GM18502 (cell line): ENCODE measurements at regions not wholly inside any gene's neighbourhood (a gene's known extent, or its start where the extent isn't known, plus 50 kb on each side); places are given as distances from the start of the nearest gene placed in this dataset.
A peak's percentile ranks its signal among the peaks of the same experiment; 100 is the strongest.

ENCODE experiments used
- ATAC-seq: cut with Tn5 transposase; IDR thresholded peaks from one replicate; pipeline ENCODE4 v1.9.1; 2021; ENCODE audit warnings: mild to moderate bottlenecking; ENCODE audit not compliant: unreplicated experiment, poor library complexity

DNA sequence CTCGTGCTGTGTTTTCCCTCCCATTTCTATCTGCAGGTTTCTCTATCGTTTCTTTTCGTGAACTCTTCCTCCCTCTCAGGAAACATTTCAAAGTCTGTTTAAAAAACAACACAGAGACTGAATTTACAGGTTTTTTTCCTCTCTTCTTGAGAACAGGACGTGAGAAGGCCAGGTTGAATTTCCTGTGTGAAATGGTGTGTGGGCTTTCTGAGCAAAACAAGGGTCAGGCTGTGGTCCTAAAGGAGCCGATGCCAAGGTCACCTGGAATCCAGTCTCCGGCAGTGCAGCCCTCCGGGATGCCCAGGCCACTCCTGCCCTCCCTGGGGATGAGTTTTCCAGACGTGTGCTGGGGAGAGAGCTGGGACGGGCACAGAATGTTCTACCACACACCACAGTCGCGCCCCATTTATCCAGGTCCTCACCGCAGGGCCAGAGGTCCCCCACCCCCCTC, 62.7 kb upstream of the RUNX3 start:
- ATAC-seq: no peak

DNA sequence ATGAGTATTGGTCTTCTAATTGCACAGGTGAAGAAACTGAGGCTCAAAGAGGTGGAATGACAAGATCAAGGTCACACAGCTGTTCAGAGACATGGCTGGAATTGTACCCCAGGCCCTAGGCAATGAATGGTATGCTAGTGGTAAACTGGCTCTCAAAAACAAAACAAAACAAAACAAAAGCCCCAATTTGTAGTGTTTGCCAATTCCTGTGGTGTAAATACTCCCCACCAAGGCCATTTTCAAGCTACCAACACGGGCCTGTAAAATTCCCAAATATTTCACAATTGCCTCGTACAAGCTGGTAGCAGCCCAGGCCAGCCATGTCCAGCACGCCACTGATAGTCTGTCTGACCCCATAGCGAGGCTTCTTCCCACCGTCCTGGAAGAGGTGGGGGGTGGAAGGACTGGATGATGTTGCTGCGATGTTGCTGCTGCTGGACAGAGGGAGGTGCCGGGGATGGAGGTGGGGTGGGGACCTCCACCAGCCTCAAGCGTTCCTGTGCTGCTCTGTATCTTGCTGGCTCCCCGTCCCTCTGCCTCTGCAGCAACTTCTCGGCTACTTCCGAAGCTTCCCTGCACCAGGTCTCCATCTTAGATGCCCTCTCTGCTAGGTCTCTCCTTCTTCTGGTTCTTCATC, 62.2 kb upstream of the RUNX3 start:
- no peak for ATAC-seq

DNA sequence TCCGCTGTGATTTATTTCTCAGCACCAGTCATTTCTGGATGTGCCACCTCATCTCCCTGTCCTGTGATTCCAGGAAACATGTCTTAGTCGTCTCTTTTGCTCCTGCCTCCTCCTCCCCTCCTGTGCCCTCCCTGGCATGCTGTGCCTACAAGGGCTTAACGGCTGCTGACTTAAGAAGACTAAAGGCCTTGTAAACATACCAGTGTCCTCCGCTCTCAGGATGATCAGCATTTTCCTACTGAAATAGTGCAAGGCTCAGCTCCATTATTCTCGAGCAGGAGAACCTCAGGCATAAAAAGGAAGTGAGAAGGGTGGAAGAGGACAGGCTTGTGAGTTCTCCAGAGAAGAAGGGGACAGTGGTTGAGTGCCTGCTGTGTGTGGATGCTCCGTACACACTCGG, 61.6 kb upstream of the RUNX3 start:
- ATAC-seq: no peak

DNA sequence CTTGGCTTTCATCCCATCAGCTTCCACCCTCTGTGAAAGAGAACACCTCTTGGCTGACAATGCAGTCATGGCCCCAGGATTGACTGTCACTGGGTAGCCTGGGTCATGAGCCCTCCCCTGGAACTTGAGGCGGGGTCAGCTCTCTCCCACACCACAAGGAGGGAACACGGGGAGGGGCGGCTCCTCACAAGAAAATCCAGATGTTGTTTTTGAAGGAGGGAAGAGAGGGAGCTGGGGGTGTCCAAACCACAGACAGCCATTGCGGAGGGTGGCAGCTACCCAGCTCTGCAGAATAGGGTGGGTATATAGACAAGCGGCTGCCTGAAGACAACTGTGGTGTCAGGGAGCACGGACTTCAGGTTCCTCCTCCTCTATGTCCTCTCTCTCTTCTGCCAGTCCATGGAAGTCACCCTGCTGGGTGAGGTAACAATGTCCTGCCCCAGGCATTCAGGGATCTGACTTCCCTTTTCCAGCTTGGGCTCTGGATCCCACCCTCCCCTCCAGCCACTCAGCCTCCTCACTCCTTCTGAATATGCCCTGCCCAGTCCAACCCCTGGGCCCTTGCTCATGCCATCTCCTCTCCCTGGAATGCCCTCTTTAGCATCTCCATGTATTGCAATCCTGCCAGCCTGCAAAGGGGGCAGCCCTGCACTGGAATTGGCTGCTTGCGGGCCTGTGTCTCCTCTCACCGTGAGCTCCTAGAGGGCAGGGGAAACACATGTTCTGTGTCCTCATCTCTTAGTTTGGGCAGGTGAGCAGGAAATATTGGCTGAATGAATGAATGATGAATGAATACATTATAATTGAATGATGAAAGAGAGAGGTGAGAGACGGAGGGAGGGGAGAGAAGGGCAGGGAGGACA, 60.9 kb upstream of the RUNX3 start:
- no peak for ATAC-seq

DNA sequence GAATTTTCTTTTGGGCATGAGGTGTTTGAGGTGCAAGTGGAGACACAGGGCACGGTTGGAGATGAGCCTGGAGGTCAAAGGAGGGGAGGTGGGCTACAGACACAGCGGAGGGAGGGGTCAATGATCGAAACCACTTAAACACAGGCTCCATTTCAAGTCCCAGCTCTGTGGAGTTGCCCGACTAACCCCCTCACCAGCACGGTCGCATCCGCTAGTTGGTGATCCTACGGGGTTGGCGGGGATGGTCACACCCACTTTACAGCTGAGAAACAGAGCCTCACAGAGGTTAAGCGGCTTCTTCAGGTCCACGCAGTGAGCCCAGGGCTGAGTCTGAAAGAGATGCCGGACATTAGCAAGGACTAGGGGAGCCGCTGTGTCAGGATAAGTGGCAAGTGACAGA, 60.1 kb upstream of the RUNX3 start:
- ATAC-seq: no peak

DNA sequence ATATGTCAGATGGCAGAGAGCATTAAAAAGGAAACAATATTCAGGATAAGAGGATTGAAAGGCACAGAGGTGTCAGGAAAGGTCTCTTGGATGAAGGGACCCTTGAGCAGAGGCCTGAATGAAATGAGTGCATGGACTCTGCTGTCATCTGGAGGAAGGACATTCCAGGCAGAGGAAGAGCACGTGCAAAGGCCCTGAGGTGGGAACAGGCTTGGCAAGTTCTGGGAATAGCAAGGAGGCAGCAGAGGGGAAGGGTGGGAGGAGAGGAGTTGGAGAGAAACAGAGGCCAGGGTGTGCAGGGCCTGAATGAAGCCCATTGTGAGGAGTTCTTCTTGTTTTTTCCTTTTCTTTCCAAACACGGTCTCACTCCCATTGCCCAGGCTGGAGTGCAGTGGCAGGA, 59.0 kb upstream of the RUNX3 start:
- no peak for ATAC-seq

DNA sequence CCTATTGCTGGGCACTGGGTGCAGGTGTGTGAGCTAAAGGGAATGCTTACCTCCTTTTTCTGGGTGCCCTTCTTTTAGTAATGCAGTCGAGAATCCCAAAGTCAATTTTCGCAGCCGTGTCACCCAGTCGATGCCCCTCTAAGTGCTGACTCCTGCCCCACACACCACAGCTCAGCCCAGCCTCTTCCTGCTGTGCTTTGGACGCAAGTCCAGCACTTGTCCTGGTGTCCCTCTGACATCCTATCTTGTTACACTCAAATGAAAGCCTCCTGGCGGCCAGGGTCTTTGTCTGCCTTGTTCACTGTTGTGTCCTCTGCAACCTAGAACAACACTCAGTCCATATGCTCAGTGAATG, 58.5 kb upstream of the RUNX3 start:
- no peak for ATAC-seq

DNA sequence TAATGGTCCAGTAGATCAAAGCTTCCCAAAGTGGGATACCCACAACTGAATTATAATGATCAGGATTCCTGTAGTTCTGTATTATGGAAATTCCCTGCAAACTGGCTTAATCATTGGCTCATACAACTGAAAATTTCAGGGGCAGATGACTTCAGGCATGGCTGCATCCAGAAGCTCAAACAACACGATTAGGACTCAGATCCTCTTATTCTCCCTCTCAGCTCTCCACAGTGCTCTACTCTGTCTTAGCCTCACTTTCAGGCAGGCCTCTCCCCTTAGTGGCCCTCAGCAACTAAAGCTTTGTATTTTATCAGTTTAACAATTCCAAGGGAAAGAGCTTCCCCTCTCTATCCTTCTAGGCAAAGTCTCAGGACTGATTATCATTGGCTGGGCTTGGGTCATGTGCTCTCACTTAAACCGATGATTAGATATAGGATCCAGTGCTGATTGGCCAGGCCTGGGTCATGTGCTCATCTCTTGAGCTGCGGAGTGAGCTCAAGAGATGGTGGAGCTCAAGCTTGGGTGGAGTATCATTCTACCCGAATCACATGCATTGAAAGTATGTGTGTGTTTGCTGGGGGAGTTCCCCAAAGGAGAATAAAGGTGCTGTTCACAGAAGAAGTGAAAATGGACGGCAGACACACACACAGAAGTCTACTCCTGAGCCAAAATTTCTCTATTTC, 57.9 kb upstream of the RUNX3 start:
- peak; percentile 63 for ATAC-seq

DNA sequence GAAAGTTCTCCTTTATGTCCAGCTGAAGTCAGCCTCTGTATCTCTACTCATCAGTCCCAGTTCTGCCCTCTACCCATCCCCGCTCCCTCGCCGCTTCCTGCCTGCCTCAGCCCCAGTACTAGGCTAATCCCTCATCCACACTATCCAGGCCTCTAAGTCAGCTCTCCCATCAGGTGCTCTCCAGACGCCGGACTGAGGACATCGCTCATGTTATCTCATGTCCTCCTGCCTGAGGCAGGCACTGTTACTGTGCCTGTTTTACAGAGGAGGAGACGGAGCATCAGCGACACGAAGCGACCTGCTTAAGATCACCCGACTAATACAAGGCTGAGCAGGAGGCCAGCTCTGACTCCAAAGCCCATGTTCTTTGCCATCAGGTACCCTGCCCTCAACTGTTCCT, 57.3 kb upstream of the RUNX3 start:
- no peak for ATAC-seq

DNA sequence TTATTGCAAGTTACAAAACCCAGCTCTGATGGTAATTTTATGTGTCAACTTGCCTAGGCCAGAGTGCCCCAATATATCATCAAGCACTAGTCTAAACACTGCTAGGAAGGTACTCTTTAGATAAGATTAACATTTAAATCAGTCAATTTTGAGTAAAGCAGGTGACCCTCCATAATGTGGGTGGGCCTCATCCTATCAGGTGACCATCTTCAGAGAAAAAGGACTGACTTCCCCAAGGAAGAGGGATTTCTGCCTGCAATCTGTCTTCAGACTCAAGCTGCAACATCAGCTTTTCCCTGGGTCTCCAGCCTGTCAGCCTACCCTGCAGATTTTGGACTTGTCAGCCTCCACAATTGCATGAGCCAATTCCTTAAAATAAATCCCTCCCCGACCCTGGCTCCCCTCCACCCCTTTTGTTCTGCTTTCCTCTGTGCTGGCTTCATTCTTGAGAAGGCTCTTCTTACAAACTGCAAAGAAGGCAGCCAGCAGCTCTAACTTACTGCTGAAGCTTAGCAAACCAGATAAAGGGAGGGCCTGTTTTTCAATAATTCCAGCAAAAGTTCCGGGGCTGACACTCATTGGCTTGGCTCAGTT, 56.4 kb upstream of the RUNX3 start:
- ATAC-seq: no peak

DNA sequence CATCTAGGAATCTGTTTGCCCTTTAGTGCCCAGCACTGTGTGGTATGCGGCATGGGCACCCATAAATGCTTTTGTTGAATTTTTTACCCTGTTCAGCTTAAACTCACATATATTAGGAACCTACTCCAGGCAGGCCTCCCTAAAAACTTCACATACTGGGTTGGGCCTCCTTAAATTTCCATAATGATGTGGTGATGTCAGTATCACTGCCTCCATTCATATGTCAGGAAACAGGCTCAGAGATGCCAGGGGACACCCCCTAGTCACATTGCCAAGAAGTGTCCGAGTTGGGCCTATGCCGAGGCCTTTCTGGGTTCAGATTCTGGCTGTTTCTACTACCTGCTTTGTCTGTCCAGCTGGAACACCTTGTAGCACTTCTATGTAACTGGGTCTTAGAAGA, 55.7 kb upstream of the RUNX3 start:
- no peak for ATAC-seq

DNA sequence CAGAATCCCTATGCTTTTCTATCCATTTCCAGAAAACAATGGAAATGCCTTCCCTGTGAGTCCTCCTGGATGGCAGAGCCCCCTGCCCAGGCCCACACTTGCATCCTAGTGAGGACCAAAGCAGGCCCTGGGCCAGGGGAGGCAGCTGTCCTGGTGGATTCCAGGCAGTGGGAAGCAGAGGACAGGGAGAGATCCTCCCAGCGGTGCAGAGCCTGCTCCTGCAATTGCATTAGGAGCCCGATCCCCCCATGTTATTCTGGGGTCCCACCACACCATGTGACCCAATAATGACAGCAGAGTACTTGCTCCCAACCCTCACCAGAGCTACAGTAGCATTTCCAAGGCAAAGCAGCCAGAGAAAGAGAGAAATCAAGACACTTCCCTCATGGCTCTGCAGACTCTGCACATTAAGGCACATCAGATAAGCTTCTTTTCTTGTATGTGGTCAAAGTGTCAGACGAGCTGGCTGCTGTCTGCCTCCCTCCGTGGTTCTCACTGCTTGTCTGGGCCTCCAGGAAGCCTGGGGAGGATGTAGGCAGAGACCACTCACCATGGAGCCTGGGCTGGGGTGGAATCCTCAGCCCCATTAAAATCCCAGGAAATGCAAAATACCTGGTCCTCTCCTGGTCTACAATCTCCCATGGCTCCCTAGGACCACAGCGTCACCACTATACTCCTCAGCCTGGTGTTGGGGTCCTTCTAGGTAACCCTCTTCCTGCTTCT, 54.9 kb upstream of the RUNX3 start:
- ATAC-seq: no peak

DNA sequence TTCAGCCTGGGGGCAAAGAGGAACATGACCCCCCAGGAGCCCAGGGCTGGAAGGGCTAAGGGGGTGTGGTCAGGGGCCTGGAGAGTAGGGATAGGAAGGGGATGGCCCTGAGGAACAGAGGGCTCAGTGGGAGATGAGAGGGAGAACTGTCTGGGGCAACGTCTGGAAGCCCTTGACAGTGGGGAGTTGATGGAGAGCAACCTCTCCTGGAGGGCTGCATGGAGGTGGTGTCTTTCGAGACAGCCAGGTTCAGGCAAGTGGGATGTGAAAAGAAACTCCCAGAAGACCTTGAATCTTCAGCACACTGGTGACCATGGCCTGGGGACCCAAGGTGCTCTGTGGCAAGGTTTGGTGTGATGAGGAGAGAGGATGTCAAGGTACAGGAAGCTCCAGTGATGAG, 54.2 kb upstream of the RUNX3 start:
- no peak for ATAC-seq

DNA sequence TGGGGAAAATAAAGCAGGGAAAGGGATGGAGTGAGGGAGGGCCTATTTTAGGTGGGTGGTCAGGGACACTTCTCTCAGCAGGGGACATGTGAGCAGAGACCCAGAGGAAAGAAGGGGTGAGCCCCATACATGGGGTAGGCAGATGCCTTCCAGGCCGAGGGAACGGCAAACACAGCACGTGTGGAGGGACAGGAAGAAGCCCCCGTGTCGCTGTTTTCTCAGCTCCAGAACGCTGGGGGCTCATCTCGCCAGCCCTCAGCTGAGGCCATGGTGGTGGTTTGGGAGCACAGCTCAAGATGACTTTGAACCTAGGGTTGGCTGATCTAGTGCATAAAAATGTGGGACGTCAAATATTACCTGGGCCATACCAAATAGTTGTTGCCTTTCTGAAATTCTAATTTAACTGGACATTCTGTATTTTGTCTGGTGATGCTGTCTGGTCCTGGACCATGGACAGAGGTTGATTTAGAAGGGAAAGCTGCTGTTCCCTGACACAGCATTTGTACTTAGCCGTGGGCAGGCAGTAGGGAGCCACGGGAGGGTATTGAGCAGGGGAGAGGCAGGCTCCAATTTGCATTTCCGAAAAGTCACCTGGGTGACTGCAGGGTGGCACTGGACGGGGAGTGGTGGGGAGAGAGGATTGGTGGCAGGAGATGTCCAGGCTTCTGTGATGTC, 53.1 kb upstream of the RUNX3 start:
- no peak for ATAC-seq

DNA sequence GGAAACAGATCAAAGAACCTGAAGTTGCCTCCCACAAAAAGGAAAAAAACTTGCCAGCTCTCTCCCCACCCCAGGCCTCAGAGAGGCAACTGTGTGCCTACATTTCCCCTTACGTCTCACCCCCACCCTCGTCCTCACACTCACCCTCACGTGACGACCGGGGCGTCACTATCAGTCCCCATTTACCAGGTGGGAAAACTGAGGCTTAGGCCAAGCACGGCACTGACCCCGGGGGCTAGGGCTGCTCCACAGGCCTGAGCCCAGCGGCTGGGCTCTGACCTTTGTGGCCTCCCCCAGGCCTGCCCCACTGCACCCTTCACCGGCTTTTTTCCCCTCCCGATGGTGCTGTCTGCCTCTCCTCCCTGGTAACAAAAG, 51.5 kb upstream of the RUNX3 start:
- no peak for ATAC-seq

DNA sequence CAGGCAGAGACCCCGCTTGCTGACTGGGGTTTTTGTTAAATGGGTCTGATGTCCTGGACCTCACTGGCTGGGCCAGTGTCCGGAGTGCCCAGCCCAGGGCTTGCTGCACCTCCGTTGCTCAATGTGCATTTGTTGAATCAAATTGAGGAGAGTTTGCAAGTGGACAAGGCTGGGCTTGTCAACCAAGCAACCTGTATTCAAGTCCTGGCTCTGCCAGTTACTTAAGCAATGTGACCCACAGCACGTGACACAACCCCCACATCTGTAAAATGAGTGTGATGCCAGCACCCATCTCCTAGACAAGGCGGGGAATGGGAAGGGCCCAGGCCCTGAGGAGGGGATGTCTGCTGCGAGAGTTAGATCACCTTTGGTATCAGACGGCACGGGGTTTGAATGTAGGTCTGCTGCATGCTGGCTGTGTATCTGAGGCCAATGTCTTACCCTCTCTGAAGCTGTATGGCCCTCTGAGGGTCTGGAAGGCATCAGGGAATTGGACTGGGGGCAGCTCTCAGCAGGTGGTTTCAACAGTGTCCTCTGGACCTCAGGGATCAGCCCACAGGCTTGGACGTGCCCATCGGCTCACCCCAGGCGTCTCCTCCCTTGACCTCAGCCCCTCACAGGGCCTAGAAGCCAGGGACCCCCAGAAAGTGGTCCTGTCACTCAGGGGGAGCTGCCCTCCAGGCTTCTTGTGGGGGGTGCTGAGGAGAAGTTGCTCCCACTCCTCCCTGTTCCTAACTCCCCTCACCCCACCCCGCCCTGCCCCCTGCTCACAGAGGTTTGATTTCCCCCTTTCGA, 51.0 kb upstream of the RUNX3 start:
- no peak for ATAC-seq
